ENCODE measurements at regions not wholly inside any gene's neighbourhood (a gene's known extent, or its start where the extent isn't known, plus 50 kb on each side); places are given as distances from the start of the nearest gene placed in this dataset.
"Not testable (repeated sequence)": the region's sequence is repeated elsewhere in the genome, so short reads cannot be mapped to it uniquely, and the experiment has no call there.

DNA sequence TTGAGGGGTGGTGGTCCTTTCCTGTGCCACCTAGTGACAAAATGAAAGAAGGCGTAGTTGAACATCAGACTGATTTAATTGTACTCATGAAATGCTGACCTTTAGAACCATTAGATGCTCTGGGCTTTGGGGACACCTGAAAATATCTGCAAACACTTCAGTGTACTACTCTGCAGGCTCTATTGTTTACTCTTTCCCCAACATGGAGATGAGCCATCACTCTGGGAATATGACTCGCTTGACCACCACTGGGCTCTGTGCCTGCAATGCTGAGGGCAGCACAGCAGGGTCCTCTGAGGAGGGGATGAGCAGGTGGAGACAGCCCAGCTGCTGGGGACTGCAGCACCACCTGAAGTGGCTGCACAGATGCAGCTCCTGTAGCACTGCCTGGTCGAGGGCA lies 74.8 kb upstream of the SLC24A3 start:
- no peaks in the 10 kb centered on the region for H3K27me3 ChIP-seq (ENCODE audit: insufficient read depth)
- no peak for DNase-seq
- H3F3A ChIP-seq (replicated peaks; ENCODE audit: insufficient read depth): no peaks in the 10 kb centered on the region
- H3K4me3 ChIP-seq (ENCODE audit: low read depth in 2 of 2, low read length in 1 of 2): no peak overlapping the region
- H3K79me2 ChIP-seq (ENCODE audit: insufficient read depth): no peaks in the 10 kb centered on the region
- ChIA-PET CTCF (interaction anchor here (0.6 kb wide), 1 partner anchor 548 kb away, joined by 3 read pairs; no protein-coding TSS in a partner anchor), POLR2A (no interaction called here)
- TF ChIP-seq TEAD4 (IDR thresholded peaks at IDR 0.05; ENCODE audit: borderline replicate concordance, insufficient read depth) (no peak), NFIC (IDR thresholded peaks at IDR 0.05; ENCODE audit: borderline replicate concordance) (no peak), EP300 (IDR thresholded peaks at IDR 0.05; ENCODE audit: borderline replicate concordance in 1 of 2, low read depth in 1 of 2, low read length in 1 of 2) (no peak), TCF12 (IDR thresholded peaks at IDR 0.05) (no peak), MXI1 (IDR thresholded peaks at IDR 0.05; ENCODE audit: low read depth, low read length) (no peak), FOSL2 (IDR thresholded peaks at IDR 0.05; ENCODE audit: borderline replicate concordance, low read depth) (no peak), CHD2 (IDR thresholded peaks at IDR 0.05; ENCODE audit: low read length, partially characterized antibody) (no peak), GABPA (IDR thresholded peaks at IDR 0.05; ENCODE audit: low read depth) (no peak), RFX5 (IDR thresholded peaks at IDR 0.05; ENCODE audit: low read length) (no peak), NRF1 (IDR thresholded peaks at IDR 0.05; ENCODE audit: low read depth, low read length) (no peak)
- TF ChIP-seq, protein P1, sequence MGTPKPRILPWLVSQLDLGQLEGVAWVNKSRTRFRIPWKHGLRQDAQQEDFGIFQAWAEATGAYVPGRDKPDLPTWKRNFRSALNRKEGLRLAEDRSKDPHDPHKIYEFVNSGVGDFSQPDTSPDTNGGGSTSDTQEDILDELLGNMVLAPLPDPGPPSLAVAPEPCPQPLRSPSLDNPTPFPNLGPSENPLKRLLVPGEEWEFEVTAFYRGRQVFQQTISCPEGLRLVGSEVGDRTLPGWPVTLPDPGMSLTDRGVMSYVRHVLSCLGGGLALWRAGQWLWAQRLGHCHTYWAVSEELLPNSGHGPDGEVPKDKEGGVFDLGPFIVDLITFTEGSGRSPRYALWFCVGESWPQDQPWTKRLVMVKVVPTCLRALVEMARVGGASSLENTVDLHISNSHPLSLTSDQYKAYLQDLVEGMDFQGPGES (IDR thresholded peaks at IDR 0.05; ENCODE audit: low read depth, low read length): no peak
- no peaks in the 10 kb centered on the region for H3K9me2 ChIP-seq
- no peak overlapping the region for H2AFZ ChIP-seq (ENCODE audit: low read depth)
- H3K27ac ChIP-seq (ENCODE audit: low read depth in 2 of 2, low read length in 1 of 2): no peak overlapping the region
- no peak overlapping the region for H3K9ac ChIP-seq
- H3K9me3 ChIP-seq: no peaks in the 10 kb centered on the region
- H4K20me1 ChIP-seq (ENCODE audit: insufficient read depth): no peaks in the 10 kb centered on the region
- no peak overlapping the region for H3K4me2 ChIP-seq
- no peaks in the 10 kb centered on the region for H3K36me3 ChIP-seq (replicated peaks in 1 of 2; ENCODE audit: control insufficient read depth in 1 of 2, insufficient read depth in 2 of 2, low read length in 1 of 2)
- WGBS (ENCODE audit: low lambda C conversion rate): 2% methylated on average over 3 of the region's 3 CpGs
- no peaks in the 10 kb centered on the region for H3K4me1 ChIP-seq (ENCODE audit: control insufficient read depth in 1 of 2, insufficient read depth in 2 of 2, low read depth in 1 of 2, low read length in 1 of 2)

DNA sequence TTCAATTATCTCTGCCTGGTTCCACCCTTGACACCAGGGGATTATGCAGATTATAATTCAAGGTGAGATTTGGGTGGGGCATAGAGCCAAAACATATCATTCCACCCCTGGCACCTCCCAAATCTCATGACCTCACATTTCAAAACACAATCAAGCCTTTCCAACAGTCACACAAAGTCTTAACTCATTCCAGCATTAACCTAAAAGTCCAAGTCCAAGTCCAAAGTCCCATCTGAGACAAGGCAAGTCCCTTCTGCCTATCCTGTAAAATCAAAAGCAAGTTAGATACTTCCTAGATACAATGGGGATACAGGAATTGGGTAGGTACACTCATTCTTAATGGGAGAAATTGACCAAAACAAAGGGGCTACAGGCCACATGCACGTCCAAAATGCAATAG lies 73.7 kb upstream of the SLC24A3 start:
- Histone ChIP-seq H3K79me2 (ENCODE audit: insufficient read depth) (no peaks in the 10 kb centered on the region), H3K4me1 (ENCODE audit: control insufficient read depth in 1 of 2, insufficient read depth in 2 of 2, low read depth in 1 of 2, low read length in 1 of 2) (no peaks in the 10 kb centered on the region), H3K36me3 (replicated peaks in 1 of 2; ENCODE audit: control insufficient read depth in 1 of 2, insufficient read depth in 2 of 2, low read length in 1 of 2) (no peaks in the 10 kb centered on the region), H3K4me3 (ENCODE audit: low read depth in 2 of 2, low read length in 1 of 2) (no peak overlapping the region), H3F3A (replicated peaks; ENCODE audit: insufficient read depth) (no peaks in the 10 kb centered on the region), H3K9me2 (no peaks in the 10 kb centered on the region), H3K27me3 (ENCODE audit: insufficient read depth) (no peaks in the 10 kb centered on the region), H3K9ac (no peak overlapping the region), H3K27ac (ENCODE audit: low read depth in 2 of 2, low read length in 1 of 2) (no peak overlapping the region), H3K9me3 (no peaks in the 10 kb centered on the region), H2AFZ (ENCODE audit: low read depth) (no peak overlapping the region), H3K4me2 (no peak overlapping the region), H4K20me1 (ENCODE audit: insufficient read depth) (no peaks in the 10 kb centered on the region)
- CTCF ChIA-PET: no interaction called here
- TF ChIP-seq, protein P2, sequence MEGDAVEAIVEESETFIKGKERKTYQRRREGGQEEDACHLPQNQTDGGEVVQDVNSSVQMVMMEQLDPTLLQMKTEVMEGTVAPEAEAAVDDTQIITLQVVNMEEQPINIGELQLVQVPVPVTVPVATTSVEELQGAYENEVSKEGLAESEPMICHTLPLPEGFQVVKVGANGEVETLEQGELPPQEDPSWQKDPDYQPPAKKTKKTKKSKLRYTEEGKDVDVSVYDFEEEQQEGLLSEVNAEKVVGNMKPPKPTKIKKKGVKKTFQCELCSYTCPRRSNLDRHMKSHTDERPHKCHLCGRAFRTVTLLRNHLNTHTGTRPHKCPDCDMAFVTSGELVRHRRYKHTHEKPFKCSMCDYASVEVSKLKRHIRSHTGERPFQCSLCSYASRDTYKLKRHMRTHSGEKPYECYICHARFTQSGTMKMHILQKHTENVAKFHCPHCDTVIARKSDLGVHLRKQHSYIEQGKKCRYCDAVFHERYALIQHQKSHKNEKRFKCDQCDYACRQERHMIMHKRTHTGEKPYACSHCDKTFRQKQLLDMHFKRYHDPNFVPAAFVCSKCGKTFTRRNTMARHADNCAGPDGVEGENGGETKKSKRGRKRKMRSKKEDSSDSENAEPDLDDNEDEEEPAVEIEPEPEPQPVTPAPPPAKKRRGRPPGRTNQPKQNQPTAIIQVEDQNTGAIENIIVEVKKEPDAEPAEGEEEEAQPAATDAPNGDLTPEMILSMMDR (IDR thresholded peaks at IDR 0.05): no peak
- TF ChIP-seq EZH2phosphoT487 (IDR thresholded peaks at IDR 0.05; ENCODE audit: borderline replicate concordance, low read depth) (no peak), MXI1 (IDR thresholded peaks at IDR 0.05; ENCODE audit: low read depth, low read length) (no peak), YY1 (IDR thresholded peaks at IDR 0.05; ENCODE audit: low read depth) (no peak), POLR2AphosphoS5 (IDR thresholded peaks at IDR 0.05; ENCODE audit: low read depth, low read length) (no peak), NRF1 (IDR thresholded peaks at IDR 0.05; ENCODE audit: low read depth, low read length) (no peak), ELF1 (IDR thresholded peaks at IDR 0.05) (no peak), NFIC (IDR thresholded peaks at IDR 0.05; ENCODE audit: borderline replicate concordance) (no peak)
- TF ChIP-seq, protein P3, sequence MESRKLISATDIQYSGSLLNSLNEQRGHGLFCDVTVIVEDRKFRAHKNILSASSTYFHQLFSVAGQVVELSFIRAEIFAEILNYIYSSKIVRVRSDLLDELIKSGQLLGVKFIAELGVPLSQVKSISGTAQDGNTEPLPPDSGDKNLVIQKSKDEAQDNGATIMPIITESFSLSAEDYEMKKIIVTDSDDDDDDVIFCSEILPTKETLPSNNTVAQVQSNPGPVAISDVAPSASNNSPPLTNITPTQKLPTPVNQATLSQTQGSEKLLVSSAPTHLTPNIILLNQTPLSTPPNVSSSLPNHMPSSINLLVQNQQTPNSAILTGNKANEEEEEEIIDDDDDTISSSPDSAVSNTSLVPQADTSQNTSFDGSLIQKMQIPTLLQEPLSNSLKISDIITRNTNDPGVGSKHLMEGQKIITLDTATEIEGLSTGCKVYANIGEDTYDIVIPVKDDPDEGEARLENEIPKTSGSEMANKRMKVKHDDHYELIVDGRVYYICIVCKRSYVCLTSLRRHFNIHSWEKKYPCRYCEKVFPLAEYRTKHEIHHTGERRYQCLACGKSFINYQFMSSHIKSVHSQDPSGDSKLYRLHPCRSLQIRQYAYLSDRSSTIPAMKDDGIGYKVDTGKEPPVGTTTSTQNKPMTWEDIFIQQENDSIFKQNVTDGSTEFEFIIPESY (IDR thresholded peaks at IDR 0.05; ENCODE audit: borderline replicate concordance, low read depth): no peak
- 0% methylated on average over 1 of the region's 1 CpG for WGBS (ENCODE audit: low lambda C conversion rate)
- no peak for DNase-seq
- POLR2A ChIA-PET: no interaction called here

DNA sequence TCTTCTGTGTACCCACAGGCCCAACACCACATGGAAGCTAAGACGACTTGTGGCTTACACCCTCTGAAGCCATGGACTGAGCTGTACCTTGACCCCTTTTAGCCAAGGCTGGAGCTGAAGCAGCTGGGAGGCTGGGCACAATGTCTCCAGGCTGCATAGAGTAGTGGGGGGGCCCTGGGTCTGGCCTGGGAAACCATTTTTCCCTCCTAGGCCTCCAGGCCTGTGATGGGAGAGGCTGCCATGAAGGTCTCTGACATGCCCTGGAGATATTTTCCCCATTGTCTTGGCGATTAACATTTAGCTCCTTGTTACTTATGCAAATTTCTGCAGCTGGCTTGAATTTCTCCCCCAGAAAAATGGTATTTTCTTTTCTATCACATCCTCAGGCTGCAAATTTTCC lies 72.9 kb upstream of the SLC24A3 start:
- H3K4me3 ChIP-seq (ENCODE audit: low read depth in 2 of 2, low read length in 1 of 2); DNase-seq; H4K20me1 ChIP-seq (ENCODE audit: insufficient read depth); H3K27ac ChIP-seq (ENCODE audit: low read depth in 2 of 2, low read length in 1 of 2); H3K27me3 ChIP-seq (ENCODE audit: insufficient read depth); H3K9ac ChIP-seq; H3K4me2 ChIP-seq; H3K9me2 ChIP-seq; H3K79me2 ChIP-seq (ENCODE audit: insufficient read depth); POLR2A ChIA-PET; H3K36me3 ChIP-seq (replicated peaks in 1 of 2; ENCODE audit: control insufficient read depth in 1 of 2, insufficient read depth in 2 of 2, low read length in 1 of 2); H3K4me1 ChIP-seq (ENCODE audit: control insufficient read depth in 1 of 2, insufficient read depth in 2 of 2, low read depth in 1 of 2, low read length in 1 of 2); H2AFZ ChIP-seq (ENCODE audit: low read depth); H3F3A ChIP-seq (replicated peaks; ENCODE audit: insufficient read depth); H3K9me3 ChIP-seq; CTCF ChIA-PET: not testable (repeated sequence)
- 6% methylated on average over 2 of the region's 2 CpGs for WGBS (ENCODE audit: low lambda C conversion rate)
